Fibroblast of skin of right quadriceps (primary cell): ENCODE measurements at regions not wholly inside any gene's neighbourhood (a gene's known extent, or its start where the extent isn't known, plus 50 kb on each side); places are given as distances from the start of the nearest gene placed in this dataset.
A peak's percentile ranks its signal among the peaks of the same experiment; 100 is the strongest.
"Not testable (repeated sequence)": the region's sequence is repeated elsewhere in the genome, so short reads cannot be mapped to it uniquely, and the experiment has no call there.

Experiments used
- DNase-seq: peaks from one replicate; pipeline ENCODE4 v3.0.0-alpha.2; 2013

- DNase-seq: no peak
These were observed 1353.4 kb upstream of the GOT2 start for GRCh38 chr16:60087530-60087929.

DNA sequence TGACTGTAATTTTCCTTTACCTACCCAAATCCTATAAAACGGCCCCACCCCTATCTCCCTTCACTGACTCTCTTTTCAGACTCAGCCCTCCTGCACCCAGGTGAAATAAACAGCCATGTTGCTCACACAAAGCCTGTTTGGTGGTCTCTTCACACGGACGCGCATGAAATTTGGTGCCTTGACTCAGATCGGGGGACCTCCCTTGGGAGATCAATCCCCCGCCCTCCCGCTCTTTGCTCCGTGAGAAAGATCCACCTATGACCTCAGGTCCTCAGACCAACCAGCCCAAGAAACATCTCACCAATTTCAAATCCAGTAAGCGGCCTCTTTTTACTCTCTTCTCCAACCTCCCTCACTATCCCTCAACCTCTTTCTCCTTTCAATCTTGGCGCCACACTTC, 1344.7 kb upstream of the GOT2 start:
- not testable (repeated sequence) for DNase-seq

GRCh38 chr16:60077861-60078260, 1343.7 kb upstream of the GOT2 start:
- no peak for DNase-seq

DNA sequence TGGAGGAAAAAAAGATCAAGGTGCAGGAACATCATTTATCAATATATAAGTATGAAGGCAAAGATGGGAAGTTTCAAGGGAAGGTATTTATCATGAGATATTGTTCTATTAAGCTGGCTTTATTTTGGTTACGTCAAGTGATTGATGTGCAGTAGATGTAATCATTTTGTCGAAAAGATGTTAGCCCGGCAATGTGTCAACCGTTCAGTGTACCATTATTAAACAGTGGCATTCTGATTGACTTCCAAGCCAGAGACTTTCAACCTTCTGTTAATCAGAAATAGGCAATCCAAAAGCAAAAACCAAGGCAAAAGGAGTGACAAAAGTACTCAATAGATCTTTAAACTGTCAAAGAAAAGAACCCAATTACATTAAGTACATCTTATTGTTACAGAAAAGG, 1340.3 kb upstream of the GOT2 start:
- DNase-seq: no peak

DNA sequence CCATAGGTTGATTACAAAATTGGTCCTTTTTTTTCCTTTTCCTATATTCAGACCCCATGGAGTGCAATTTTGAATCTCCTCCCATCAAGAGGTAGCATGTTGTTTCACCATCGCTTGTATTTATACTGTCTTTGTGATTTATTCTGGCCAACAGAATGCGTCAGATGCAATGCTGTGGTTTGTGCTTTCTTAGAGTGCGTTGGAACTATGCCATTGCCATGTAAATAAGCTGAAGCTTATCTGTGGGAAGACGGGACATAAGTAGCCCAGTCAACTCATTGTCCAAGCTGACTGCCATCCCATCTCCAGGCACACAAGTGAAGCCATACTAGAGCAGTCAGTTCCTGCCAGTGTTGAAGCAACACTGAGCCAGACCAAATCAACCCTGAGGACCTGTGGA, 1339.3 kb upstream of the GOT2 start:
- DNase-seq: no peak

DNA sequence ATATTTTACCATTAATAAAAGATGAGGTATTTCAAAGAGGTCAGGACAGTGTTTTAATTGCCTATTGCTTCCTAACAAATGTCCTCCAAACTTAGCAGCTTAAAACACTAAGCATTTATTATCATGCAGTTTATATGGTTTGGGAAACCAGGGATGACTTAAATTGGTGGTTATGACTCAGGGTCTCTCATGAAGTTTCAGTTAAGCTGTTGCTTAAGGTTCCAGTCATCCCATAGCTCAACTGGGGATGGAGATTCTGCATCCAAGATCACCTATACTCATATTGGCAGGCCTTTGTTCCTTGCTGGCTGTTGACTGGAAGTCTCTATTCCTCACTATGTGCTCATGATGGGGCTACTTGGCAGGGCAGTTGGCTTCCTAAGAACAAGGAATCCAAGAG, 1329.9 kb upstream of the GOT2 start:
- DNase-seq: no peak

DNA sequence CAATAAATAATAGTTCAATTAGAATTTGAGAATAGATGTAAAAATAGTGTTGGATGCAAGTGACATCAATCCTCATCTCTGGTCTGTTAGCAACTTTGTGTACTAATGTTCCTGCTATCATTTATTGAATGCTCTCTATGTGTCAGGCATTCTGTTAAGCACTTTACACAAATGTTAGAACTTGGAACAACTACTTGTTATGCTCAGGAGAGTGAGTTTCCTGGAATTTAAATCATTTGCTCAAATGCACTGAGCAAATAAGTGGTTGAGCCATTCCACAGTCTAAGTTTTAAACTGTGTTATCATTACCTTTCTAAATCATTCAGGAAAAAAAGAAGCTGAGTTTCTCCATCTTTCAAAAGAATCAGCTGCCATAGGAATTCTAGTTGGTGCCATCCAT, 1327.3 kb upstream of the GOT2 start:
- DNase-seq: no peak

DNA sequence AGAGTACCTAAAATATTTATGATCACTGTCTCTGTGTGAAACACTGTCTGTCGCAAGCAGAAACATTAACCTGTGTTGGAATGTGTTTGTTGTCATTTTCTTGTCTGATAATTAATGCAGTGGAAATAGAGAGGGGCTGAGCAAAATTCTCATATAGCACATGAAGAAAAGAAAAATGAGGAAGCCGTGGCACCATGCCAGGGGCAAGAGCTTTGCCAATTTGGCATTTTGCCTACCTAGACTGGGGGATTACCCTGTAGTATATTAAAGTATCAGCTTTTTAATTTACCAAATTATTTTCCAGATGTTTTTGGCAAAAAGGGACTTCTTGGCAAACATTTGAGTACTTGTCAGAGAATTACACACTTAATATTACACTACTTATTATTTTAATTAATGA, 1326.6 kb upstream of the GOT2 start:
- DNase-seq: peak; percentile 3

DNA sequence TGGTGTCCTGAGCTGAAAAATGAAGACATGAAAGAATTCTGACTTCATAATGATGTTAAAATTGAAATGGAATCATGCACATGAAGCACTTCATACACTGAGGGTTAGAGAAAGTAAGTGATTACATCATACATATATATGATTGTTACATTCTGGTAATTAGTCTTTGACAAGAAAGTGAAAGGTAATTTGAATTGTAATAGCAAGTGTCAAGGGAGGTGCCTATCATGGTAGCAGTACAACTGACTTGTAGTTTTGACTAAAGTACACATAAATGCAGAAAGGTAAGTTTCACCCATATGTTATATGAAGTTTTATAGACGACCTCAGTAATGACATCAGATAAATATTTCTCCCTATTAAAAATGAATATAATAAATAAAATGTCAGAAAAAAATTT, 1325.0 kb upstream of the GOT2 start:
- no peak for DNase-seq

DNA sequence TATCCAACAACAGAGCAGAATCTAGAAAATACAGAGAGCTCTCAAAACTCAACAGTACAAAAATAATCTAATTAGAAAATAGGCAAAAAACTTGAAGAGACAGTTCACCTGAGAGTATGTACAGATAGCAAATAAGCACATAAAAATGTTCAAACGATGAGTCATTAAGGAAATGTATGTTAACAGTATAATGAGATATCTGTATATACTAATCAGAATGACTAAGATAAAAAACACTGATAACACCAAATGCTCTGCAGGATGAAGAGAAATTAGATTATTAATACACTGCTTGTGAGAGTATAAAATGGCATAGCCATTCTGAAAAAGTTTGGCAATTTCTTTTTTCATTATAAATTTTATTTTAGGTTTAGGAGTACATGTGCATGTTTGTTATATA, 1307.6 kb upstream of the GOT2 start:
- no peak for DNase-seq

GRCh38 chr16:60031740-60032139, 1297.6 kb upstream of the GOT2 start:
- peak; percentile 1 for DNase-seq

DNA sequence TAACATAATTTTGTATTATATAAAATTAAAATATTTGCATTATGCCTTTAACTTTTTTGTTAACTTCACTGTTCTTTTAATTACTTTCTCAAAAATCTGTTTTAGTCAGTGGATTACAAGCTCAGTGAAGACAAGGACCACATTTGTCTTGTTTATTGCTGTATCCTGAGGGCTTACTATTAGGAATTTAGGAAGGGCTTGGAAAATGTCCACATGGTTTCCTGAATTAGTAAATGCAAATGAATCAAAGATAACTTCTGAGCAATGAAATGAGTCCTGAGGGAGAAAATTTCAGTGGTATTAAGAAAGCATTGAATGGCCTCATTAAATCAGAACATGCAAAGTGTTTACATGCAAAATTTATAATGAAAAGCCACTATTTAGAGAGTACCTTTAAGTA, 1293.2 kb upstream of the GOT2 start:
- peak; percentile 0 for DNase-seq

DNA sequence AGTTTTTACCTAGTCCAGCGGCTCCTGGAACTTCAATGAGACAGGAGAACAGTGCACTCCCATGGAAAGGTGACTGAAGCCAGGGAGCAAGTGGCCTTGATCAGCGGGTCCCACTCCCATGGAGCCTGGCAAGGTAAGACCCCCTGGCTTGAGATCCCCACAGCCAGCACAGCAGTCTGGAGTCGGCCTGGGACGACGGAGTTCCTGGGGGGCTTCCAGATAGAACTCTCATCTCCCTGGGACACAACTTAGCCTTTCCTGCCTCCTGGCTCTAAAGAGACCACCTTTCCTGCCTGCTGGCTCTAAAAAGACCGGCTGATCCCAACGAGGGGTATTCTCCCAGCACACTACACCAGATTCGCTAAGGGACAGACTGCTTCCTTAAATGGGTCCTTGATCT, 1279.0 kb upstream of the GOT2 start:
- no peak for DNase-seq

DNA sequence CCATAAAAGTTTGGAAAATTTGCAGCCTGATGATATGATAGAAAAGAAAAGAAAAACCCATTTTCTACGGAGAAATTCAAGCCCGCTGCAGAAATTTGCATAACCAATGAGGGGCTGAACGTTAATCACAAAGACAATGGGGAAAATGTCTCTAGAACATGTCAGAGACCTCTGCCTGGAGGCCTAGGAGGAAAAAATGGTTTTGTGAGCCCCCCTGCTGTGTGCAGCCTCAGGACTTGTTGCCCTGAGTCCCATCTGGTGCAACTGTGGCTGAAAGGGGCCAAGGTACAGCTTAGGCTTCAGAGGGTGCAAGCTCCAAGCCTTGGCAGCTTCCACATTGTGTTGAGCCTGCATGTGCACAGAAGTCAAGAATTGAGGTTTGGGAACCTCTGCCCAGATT, 1267.4 kb upstream of the GOT2 start:
- no peak for DNase-seq

- DNase-seq: no peak
These were observed 1263.6 kb upstream of the GOT2 start for GRCh38 chr16:59997706-59998105.

DNA sequence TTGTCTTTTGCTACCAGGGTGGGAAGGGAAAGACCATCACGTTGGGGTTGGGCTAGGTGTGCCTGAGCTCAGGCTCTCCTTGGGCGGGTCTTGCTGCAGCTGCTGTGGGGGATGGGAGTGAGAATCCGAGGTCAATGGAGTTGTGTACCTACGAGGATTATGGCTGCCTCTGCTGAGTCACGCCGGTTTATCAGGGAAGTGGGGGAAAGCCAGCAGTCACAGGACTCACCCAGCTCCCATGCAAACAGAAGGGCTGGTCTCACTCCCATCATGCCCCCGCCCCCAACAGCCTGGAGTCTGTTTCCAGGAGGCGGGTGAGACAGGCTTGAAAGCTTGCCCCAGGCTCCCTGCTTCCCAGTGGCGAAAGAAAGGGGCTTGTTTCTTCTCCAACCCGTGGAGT, 1259.0 kb upstream of the GOT2 start:
- no peak for DNase-seq

GRCh38 chr16:59991171-59991570, 1257.1 kb upstream of the GOT2 start:
- no peak for DNase-seq

DNA sequence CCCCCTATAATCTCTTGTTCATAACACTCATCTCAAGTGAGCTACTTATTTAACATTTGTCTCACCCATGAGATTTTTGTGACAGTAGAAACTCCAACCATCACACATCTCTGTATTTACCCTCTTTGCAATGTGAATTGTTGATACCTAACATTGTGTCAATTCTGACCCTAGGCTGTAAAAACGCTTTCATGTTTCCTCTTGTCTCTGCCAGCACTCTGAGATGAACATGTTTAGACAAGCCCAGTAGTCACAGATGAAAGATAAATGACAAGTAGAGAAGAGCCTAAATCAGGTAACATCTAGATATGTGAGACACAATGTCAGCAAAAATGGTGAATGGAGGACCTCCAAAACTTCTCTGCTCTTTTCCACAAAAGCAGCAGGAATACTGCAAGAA, 1254.5 kb upstream of the GOT2 start:
- no peak for DNase-seq

DNA sequence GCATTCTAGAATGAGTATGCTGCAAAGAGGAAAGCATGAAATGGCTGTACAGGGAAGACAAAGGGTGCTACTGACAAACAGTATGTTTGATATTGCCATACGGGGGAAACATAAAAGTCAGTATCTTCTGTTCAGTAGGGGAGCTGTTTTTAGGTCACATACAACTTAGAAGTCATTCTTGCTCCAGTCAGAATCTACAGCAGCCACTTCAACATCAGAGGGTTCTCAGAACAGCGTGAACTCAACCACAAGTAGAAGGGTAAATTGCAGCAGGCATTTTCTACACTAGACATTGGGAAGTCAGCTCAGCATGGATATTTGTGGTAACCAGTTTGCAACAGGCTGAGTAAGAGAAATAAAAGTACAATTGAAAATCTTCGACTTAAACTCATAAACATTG, 1241.8 kb upstream of the GOT2 start:
- no peak for DNase-seq

DNA sequence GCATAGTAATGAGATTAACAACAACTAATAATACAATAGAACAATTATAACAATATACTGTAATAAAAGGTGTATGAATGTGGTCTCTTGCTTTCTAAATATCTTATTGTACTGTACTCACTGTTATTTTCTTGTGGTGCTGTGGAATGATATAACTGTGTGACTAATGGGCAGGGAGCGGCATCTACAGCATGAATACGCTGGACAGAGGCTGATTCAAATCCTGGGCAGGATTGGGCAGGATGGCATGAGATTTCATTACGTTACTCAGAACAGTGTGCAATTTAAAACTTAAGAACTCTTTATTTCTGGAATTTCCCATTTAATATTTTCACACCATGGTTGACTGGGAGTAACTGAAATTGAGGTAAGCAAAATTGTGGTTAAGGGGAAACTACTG, 1239.8 kb upstream of the GOT2 start:
- no peak for DNase-seq

DNA sequence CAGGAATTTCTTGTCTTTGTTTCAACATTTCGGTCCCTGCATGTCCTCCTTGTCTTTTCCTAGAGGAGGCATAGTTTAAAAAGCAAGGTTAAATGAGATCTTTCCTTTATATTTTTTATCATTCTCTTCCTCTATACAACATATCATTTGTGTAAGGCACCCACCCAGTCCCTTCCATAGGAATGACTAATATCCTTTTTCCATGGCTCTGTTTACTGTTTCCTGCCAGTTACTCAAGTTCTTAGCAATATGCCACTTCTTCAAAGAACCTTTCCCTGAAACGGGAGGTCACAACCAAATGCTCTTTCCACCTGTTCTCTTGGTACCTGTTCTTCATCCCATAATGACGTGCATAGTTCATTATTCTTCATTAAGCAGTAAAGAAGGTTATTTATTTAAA, 1237.1 kb upstream of the GOT2 start:
- no peak for DNase-seq

DNA sequence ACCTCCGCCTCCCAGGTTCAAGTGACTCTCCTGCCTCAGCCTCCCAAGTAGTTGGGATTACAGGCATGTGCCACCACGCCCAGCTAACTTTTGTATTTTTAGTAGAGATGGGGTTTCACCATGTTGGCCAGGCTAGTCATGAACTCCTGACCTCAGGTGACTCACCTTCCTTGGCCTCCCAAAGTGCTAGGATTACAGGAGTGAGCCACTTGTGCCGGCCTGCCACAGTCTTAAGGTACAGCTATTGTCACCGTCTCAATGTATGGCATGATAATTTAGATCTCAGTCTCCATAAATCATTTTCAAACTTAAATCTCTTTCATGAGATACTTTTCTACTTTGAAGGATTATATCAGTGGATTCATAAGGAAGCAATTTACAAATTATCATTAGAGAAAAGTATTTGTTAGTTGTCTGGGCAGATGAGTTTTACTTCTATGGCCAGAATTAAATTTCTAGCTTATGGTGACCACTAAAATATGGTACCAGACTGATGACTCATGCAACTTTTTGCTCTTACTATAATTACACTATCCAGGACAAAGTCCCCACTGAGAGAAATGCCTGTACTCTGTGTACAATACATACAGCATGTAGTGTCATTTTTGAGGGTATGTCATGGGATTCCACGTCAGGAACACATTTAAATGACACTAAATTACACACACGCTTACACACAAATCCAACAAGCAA, 1230.3 kb upstream of the GOT2 start:
- no peak for DNase-seq

GRCh38 chr16:59959311-59959710, 1225.2 kb upstream of the GOT2 start:
- DNase-seq: no peak

DNA sequence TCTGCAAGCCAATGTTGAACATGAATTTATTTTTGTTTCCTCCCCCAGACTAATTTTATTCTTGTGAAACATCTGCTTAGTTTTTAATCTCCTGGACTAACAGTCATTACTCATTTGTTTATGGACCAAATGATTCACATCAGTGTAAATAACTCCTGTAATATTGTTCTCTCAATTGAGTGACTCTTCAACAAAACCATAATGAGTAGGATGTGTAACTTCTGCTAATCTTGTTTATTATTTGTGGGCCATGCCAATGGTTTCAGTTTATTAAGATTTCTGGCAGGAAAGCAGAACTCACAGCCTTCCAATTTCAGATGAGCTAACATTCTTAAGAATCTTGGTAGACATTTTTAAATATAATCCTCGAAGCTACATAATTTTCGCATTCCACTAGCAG, 1216.3 kb upstream of the GOT2 start:
- DNase-seq: no peak

DNA sequence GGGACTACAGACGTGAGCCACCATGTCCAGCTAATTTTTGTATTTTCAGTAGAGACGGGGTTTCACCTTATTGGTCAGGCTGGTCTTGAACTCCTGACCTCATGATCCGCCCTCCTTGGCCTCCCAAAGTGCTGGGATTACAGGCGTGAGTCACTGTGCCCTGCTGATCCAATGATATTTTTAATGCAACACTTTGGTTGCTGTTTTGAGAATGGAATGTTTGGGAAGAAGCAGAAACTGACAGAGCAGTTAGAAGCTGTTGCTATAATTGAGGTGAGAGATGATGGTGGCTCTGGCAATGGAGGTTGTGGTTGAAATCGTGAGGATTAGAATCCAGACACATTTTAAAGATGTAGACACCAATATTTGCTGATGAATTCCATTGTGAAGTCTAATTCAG, 1209.9 kb upstream of the GOT2 start:
- peak; percentile 2 for DNase-seq

DNA sequence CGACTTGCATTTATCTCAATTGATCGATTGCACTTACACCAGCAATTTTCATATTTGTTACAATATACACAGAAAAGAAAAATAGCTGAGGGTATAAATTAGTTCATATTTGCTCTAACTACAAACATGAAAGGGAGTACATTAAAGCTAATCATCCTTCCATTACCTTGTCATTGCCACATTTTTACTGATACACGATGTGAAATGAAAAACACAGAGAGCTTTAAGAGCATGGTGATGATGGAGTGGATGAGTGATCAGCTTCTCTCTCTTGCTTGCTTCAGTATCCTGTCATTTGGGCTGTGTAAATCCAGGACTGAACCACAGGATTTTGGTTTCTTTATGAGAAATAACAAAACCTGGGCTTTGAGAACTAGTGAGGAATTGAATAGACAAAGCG, 1207.5 kb upstream of the GOT2 start:
- DNase-seq: no peak
